GM19463 (cell line): ENCODE measurements at regions not wholly inside any gene's neighbourhood (a gene's known extent, or its start where the extent isn't known, plus 50 kb on each side); places are given as distances from the start of the nearest gene placed in this dataset.

Experiments used
- ATAC-seq: cut with Tn5 transposase; IDR thresholded peaks from one replicate; pipeline ENCODE4 v1.9.1; 2021; ENCODE audit warnings: mild to moderate bottlenecking, moderate library complexity; ENCODE audit not compliant: unreplicated experiment

GRCh38 chr4:161237495-161237894 lies 926.3 kb downstream of the FSTL5 start:
- no peak for ATAC-seq

- no peak for ATAC-seq
Measured at GRCh38 chr4:161225327-161225726, 938.5 kb downstream of the FSTL5 start.

- no peak for ATAC-seq
Measured at GRCh38 chr4:161222889-161223288, 940.9 kb downstream of the FSTL5 start.

- ATAC-seq, result no peak
Measured at GRCh38 chr4:161208564-161208963, 955.2 kb downstream of the FSTL5 start.

GRCh38 chr4:161206528-161207080 lies 957.2 kb downstream of the FSTL5 start:
- ATAC-seq, result no peak

- no peak for ATAC-seq
Measured at GRCh38 chr4:161203865-161204264, 959.9 kb downstream of the FSTL5 start.

GRCh38 chr4:161197912-161198311 lies 965.9 kb downstream of the FSTL5 start:
- no peak for ATAC-seq

GRCh38 chr4:161197474-161197873 lies 966.3 kb downstream of the FSTL5 start:
- no peak for ATAC-seq

- no peak for ATAC-seq
Measured at GRCh38 chr4:161189286-161190134, 974.3 kb downstream of the FSTL5 start.

- ATAC-seq, result no peak
Measured at GRCh38 chr4:161188578-161188977, 975.2 kb downstream of the FSTL5 start.

- ATAC-seq, result no peak
Measured at GRCh38 chr4:161187569-161187968, 976.2 kb downstream of the FSTL5 start.

- ATAC-seq, result no peak
Measured at GRCh38 chr4:161186750-161187149, 977.0 kb downstream of the FSTL5 start.

- no peak for ATAC-seq
Measured at GRCh38 chr4:161186012-161186411, 977.8 kb downstream of the FSTL5 start.

- no peak for ATAC-seq
Measured at GRCh38 chr4:161183729-161184128, 980.1 kb downstream of the FSTL5 start.

- ATAC-seq, result no peak
Measured at GRCh38 chr4:161182913-161183312, 980.9 kb downstream of the FSTL5 start.

GRCh38 chr4:161178310-161178709 lies 985.5 kb downstream of the FSTL5 start:
- no peak for ATAC-seq

GRCh38 chr4:161172396-161173026 lies 991.3 kb downstream of the FSTL5 start:
- no peak for ATAC-seq

GRCh38 chr4:161167539-161167938 lies 996.3 kb downstream of the FSTL5 start:
- no peak for ATAC-seq

GRCh38 chr4:161160718-161161117 lies 1003.1 kb downstream of the FSTL5 start:
- ATAC-seq, result no peak

GRCh38 chr4:161148051-161148450 lies 1015.7 kb downstream of the FSTL5 start:
- no peak for ATAC-seq

- ATAC-seq, result no peak
Measured at GRCh38 chr4:161143375-161143774, 1020.4 kb downstream of the FSTL5 start.

- ATAC-seq, result no peak
Measured at GRCh38 chr4:161134795-161135194, 1029.0 kb downstream of the FSTL5 start.
